GM04503 (cell line): ENCODE measurements at regions not wholly inside any gene's neighbourhood (a gene's known extent, or its start where the extent isn't known, plus 50 kb on each side); places are given as distances from the start of the nearest gene placed in this dataset.
"Not testable (repeated sequence)": the region's sequence is repeated elsewhere in the genome, so short reads cannot be mapped to it uniquely, and the experiment has no call there.

Source experiments
- DNase-seq: peaks from one replicate; pipeline ENCODE4 v3.0.0-alpha.2; 2012; ENCODE audit warnings: low read depth

- DNase-seq: not testable (repeated sequence)
Observed at GRCh38 chr19:27942607-27943006, 1270.3 kb downstream of the UQCRFS1 start.

GRCh38 chr19:27936139-27936538 is 1276.8 kb downstream of the UQCRFS1 start:
- DNase-seq: no peak

GRCh38 chr19:27935669-27936068 is 1277.3 kb downstream of the UQCRFS1 start:
- no peak for DNase-seq

- DNase-seq: no peak
Observed at GRCh38 chr19:27929399-27929798, 1283.6 kb downstream of the UQCRFS1 start.

GRCh38 chr19:27925202-27925601 is 1287.7 kb downstream of the UQCRFS1 start:
- DNase-seq: no peak

GRCh38 chr19:27922970-27923369 is 1290.0 kb downstream of the UQCRFS1 start:
- no peak for DNase-seq

GRCh38 chr19:27920774-27921173 is 1292.2 kb downstream of the UQCRFS1 start:
- no peak for DNase-seq

GRCh38 chr19:27918818-27919217 is 1294.1 kb downstream of the UQCRFS1 start:
- no peak for DNase-seq

- no peak for DNase-seq
Observed at GRCh38 chr19:27911122-27911898, 1301.6 kb downstream of the UQCRFS1 start.

GRCh38 chr19:27909861-27910260 is 1303.1 kb downstream of the UQCRFS1 start:
- no peak for DNase-seq

- no peak for DNase-seq
Observed at GRCh38 chr19:27909185-27909840, 1303.6 kb downstream of the UQCRFS1 start.

- no peak for DNase-seq
Observed at GRCh38 chr19:27906081-27906480, 1306.9 kb downstream of the UQCRFS1 start.

GRCh38 chr19:27905074-27905473 is 1307.9 kb downstream of the UQCRFS1 start:
- DNase-seq: no peak

GRCh38 chr19:27901078-27901477 is 1311.9 kb downstream of the UQCRFS1 start:
- DNase-seq: no peak

GRCh38 chr19:27896091-27896490 is 1316.9 kb downstream of the UQCRFS1 start:
- no peak for DNase-seq

GRCh38 chr19:27894906-27895754 is 1317.8 kb downstream of the UQCRFS1 start:
- no peak for DNase-seq

- DNase-seq: no peak
Observed at GRCh38 chr19:27892500-27892899, 1320.5 kb downstream of the UQCRFS1 start.

- no peak for DNase-seq
Observed at GRCh38 chr19:27891411-27891810, 1321.5 kb downstream of the UQCRFS1 start.

GRCh38 chr19:27890696-27891095 is 1322.3 kb downstream of the UQCRFS1 start:
- no peak for DNase-seq

GRCh38 chr19:27890206-27890605 is 1322.7 kb downstream of the UQCRFS1 start:
- no peak for DNase-seq

GRCh38 chr19:27889156-27889555 is 1323.8 kb downstream of the UQCRFS1 start:
- DNase-seq: no peak

GRCh38 chr19:27887946-27888345 is 1325.0 kb downstream of the UQCRFS1 start:
- no peak for DNase-seq

- no peak for DNase-seq
Observed at GRCh38 chr19:27885359-27885758, 1327.6 kb downstream of the UQCRFS1 start.
